ENCODE measurements at regions not wholly inside any gene's neighbourhood (a gene's known extent, or its start where the extent isn't known, plus 50 kb on each side); places are given as distances from the start of the nearest gene placed in this dataset.

DNA sequence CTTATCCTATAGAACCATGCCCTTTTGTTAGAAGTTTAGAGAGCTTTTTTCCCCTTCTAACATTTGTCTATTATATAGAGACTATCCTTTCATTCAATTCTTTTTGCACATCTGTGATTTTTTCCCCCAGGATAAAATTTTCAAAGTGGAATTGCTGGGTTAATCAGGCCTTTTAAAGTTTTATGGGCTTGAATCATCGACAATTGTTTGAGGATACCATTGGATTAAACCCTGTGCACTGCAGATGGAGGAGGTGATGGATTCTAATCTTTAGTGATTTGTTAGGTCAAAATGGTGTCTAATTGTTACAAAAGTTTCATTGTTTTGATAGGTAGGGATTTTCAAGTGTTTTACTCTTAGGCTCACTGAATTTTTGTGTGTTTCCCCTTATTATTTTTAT, 463.7 kb upstream of the CFAP20DC start:
- TF ChIP-seq EZH2 (IDR thresholded peaks at IDR 0.05; ENCODE audit: low read depth, unreplicated experiment) (no peak), POLR2AphosphoS5 (IDR thresholded peaks at IDR 0.05; ENCODE audit: low read depth) (no peak), ZNF331 (CRISPR knock-in tag; IDR thresholded peaks at IDR 0.05; ENCODE audit: low read depth) (no peak), EZH2phosphoT487 (IDR thresholded peaks at IDR 0.05; ENCODE audit: unreplicated experiment) (no peak), CREB1 (CRISPR knock-in tag; IDR thresholded peaks at IDR 0.05; ENCODE audit: low read depth) (no peak), STAT1 (IDR thresholded peaks at IDR 0.05; ENCODE audit: unreplicated experiment) (no peak), NANOG (IDR thresholded peaks at IDR 0.05; ENCODE audit: borderline replicate concordance) (no peak)
- TF ChIP-seq, protein P1, sequence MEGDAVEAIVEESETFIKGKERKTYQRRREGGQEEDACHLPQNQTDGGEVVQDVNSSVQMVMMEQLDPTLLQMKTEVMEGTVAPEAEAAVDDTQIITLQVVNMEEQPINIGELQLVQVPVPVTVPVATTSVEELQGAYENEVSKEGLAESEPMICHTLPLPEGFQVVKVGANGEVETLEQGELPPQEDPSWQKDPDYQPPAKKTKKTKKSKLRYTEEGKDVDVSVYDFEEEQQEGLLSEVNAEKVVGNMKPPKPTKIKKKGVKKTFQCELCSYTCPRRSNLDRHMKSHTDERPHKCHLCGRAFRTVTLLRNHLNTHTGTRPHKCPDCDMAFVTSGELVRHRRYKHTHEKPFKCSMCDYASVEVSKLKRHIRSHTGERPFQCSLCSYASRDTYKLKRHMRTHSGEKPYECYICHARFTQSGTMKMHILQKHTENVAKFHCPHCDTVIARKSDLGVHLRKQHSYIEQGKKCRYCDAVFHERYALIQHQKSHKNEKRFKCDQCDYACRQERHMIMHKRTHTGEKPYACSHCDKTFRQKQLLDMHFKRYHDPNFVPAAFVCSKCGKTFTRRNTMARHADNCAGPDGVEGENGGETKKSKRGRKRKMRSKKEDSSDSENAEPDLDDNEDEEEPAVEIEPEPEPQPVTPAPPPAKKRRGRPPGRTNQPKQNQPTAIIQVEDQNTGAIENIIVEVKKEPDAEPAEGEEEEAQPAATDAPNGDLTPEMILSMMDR (conservative IDR thresholded peaks at IDR 0.05; ENCODE audit: low read depth in 2 of 2), result no peak
- TF ChIP-seq, protein P2, sequence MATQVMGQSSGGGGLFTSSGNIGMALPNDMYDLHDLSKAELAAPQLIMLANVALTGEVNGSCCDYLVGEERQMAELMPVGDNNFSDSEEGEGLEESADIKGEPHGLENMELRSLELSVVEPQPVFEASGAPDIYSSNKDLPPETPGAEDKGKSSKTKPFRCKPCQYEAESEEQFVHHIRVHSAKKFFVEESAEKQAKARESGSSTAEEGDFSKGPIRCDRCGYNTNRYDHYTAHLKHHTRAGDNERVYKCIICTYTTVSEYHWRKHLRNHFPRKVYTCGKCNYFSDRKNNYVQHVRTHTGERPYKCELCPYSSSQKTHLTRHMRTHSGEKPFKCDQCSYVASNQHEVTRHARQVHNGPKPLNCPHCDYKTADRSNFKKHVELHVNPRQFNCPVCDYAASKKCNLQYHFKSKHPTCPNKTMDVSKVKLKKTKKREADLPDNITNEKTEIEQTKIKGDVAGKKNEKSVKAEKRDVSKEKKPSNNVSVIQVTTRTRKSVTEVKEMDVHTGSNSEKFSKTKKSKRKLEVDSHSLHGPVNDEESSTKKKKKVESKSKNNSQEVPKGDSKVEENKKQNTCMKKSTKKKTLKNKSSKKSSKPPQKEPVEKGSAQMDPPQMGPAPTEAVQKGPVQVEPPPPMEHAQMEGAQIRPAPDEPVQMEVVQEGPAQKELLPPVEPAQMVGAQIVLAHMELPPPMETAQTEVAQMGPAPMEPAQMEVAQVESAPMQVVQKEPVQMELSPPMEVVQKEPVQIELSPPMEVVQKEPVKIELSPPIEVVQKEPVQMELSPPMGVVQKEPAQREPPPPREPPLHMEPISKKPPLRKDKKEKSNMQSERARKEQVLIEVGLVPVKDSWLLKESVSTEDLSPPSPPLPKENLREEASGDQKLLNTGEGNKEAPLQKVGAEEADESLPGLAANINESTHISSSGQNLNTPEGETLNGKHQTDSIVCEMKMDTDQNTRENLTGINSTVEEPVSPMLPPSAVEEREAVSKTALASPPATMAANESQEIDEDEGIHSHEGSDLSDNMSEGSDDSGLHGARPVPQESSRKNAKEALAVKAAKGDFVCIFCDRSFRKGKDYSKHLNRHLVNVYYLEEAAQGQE (IDR thresholded peaks at IDR 0.05; ENCODE audit: unreplicated experiment), result no peak
